ENCODE measurements at regions not wholly inside any gene's neighbourhood (a gene's known extent, or its start where the extent isn't known, plus 50 kb on each side); places are given as distances from the start of the nearest gene placed in this dataset.

GRCh38 chr10:108452533-108452932 is 1288.0 kb upstream of the SORCS1 start:
- TF ChIP-seq CTCF (conservative IDR thresholded peaks at IDR 0.05) (no peak), EZH2 (IDR thresholded peaks at IDR 0.05; ENCODE audit: low read depth) (no peak)

All from PC-9 (cell line).